Activated CD8-positive, alpha-beta T cell treated with anti-CD3 and anti-CD28 coated beads for 36 hours (primary cell): ENCODE measurements at regions not wholly inside any gene's neighbourhood (a gene's known extent, or its start where the extent isn't known, plus 50 kb on each side); places are given as distances from the start of the nearest gene placed in this dataset.

ENCODE experiments used
- ATAC-seq: fragments of 200-7000 bp; cut with Tn5 transposase; one replicate; pipeline ENCODE4 v1.10.0; 2021; ENCODE audit warnings: mild to moderate bottlenecking, moderate library complexity
- CTCF ChIA-PET: fragments of 350-600 bp; sonication (Branson Sonifier 250); formaldehyde crosslinking; loops from one replicate; lab custom pipeline; 2021; ENCODE audit warnings: antibody characterized with exemption; lab: Charles Lee
- POLR2A ChIA-PET: fragments of 350-600 bp; sonication (Branson Sonifier 250); formaldehyde crosslinking; loops from one replicate; lab custom pipeline; 2021; ENCODE audit warnings: antibody characterized with exemption; lab: Charles Lee
- DNase-seq: peaks from one replicate; pipeline ENCODE4 v3.0.0-alpha.2; 2020
- H3K27ac Mint-ChIP-seq: one replicate; pipeline ENCODE4 v1.8.0; 2021; ENCODE audit warnings: mild to moderate bottlenecking, mixed read lengths
- H3K27me3 Mint-ChIP-seq: one replicate; pipeline ENCODE4 v1.8.0; 2021; ENCODE audit warnings: mixed read lengths
- H3K36me3 Mint-ChIP-seq: one replicate; pipeline ENCODE4 v1.8.0; 2021; ENCODE audit warnings: low read depth, mixed read lengths
- H3K4me1 Mint-ChIP-seq: one replicate; pipeline ENCODE4 v1.8.0; 2021; ENCODE audit warnings: low read depth, mixed read lengths
- H3K4me3 Mint-ChIP-seq: one replicate; pipeline ENCODE4 v1.8.0; 2021; ENCODE audit warnings: mild to moderate bottlenecking, moderate library complexity, mixed read lengths
- H3K9me3 Mint-ChIP-seq: one replicate; pipeline ENCODE4 v1.8.0; 2021; ENCODE audit warnings: mixed read lengths
- intact Hi-C: fragments of 100-400 bp; cut with micrococcal nuclease; formaldehyde crosslinking; loops from one replicate; pipeline ENCODE4 v1.10.0; 2022
- TF ChIP-seq, protein P1 (sequence below): fragments of 200-600 bp; IDR thresholded peaks from one replicate; pipeline ENCODE4 v1.8.0; 2022; ENCODE audit warnings: antibody characterized with exemption, mild to moderate bottlenecking

DNA sequence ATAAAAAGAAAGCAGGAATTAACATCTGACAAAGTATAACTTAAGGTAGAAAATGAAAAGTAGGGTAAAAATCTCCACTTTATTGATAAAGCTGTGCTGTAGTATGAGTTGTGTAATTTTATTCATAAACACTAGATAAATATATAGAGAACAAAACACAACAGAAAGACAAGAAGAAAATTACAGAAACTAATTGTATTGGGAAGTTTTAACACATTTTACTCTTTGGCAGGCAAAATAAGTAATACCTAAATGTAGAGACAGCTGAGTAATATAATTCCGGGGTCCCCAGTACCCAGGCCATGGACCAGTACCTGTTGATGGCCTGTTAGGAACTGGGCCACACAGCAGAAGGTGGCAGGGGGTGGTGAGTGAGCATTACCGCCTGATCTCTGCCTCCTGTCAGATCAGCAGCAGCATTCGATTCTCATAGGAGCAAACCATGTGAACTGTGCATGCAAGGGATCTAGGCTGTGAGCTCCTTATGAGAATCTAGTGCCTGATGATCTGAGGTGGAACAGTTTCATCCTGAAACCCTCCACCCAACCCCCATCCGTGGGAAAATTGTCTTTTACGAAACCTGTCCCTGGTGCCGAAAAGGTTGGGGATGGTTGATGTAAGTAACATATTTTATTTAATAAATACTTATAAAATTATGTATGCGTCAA is 84.4 kb upstream of the ETV6 start:
- DNase-seq = no peak
- Mint-ChIP-seq H3K36me3 (no peaks in the 10 kb centered on the region), H3K27me3 (no peaks in the 10 kb centered on the region), H3K27ac (no peak overlapping the region), H3K4me1 (peaks cover 4% of the 10 kb centered on the region), H3K9me3 (no peaks in the 10 kb centered on the region), H3K4me3 (no peak overlapping the region)
- no peak for ATAC-seq
- TF ChIP-seq, protein P1, sequence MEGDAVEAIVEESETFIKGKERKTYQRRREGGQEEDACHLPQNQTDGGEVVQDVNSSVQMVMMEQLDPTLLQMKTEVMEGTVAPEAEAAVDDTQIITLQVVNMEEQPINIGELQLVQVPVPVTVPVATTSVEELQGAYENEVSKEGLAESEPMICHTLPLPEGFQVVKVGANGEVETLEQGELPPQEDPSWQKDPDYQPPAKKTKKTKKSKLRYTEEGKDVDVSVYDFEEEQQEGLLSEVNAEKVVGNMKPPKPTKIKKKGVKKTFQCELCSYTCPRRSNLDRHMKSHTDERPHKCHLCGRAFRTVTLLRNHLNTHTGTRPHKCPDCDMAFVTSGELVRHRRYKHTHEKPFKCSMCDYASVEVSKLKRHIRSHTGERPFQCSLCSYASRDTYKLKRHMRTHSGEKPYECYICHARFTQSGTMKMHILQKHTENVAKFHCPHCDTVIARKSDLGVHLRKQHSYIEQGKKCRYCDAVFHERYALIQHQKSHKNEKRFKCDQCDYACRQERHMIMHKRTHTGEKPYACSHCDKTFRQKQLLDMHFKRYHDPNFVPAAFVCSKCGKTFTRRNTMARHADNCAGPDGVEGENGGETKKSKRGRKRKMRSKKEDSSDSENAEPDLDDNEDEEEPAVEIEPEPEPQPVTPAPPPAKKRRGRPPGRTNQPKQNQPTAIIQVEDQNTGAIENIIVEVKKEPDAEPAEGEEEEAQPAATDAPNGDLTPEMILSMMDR = no peak
- ChIA-PET POLR2A (interaction anchor here (0.6 to 0.7 kb wide), 2 partner anchors 9 to 262 kb away, joined by 3 read pairs; no protein-coding TSS in a partner anchor), CTCF (interaction anchor here (2.2 kb wide), 1 partner anchor 10 kb away, joined by 9 read pairs; no protein-coding TSS in a partner anchor)
- intact Hi-C loops = no loop called here

DNA sequence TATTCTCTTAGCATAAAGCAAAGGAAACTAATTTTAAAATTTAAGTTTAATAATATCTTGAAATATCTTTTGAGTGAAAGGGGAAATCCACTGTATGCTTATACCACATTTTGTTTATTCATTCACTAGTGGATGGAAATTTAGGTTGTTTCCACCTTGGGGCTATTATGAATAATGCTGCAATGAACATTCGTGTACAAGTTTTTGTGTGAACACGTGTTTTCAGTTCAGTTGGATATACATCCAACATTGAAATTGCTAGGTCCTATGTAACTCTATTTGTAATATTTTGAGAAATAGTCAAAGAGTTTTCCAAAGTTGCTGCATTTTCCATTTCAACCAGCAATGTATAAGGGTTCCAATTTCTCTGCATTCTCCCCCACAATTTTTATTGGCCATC is 83.7 kb upstream of the ETV6 start:
- H3K27me3 Mint-ChIP-seq = no peaks in the 10 kb centered on the region
- peaks cover 4% of the 10 kb centered on the region for H3K4me1 Mint-ChIP-seq
- POLR2A ChIA-PET = interaction anchor here (1.2 kb wide), 1 partner anchor 8 kb away, joined by 3 read pairs; no protein-coding TSS in a partner anchor
- H3K9me3 Mint-ChIP-seq = no peaks in the 10 kb centered on the region
- TF ChIP-seq, protein P1 = no peak
- H3K36me3 Mint-ChIP-seq = no peaks in the 10 kb centered on the region
- no peak for ATAC-seq
- no peak overlapping the region for H3K4me3 Mint-ChIP-seq
- intact Hi-C loops = no loop called here
- DNase-seq = no peak
- CTCF ChIA-PET = no interaction called here
- H3K27ac Mint-ChIP-seq = no peak overlapping the region

DNA sequence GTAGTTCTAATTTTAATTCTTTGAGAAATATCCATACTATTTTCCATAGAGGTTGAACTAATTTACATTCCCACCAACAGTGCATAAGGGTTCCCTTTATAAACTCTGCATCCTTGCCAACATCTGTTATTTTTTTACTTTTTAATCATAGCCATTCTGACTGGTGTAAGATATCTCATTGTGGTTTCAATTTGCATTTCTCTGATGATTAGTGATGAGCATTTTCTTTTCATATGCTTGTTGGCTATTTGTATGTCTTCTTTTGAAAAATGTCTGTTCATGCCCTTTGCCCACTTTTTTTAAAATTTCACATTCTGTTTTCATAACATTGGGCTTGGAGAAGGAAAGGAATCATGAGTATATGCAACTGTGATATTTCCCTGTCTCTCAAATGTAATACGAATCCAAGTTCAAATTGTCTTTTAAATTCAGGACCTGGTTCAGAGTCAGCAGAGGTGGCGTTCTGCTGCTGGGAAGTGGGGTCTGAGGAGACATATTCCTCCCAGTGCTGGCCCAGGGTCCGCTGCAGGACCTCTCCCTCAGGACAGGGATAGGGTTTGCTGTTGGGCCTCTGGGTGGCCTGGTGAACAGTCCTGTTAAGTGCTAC is 81.2 kb upstream of the ETV6 start:
- POLR2A ChIA-PET = interaction anchor here (1.0 kb wide), 1 partner anchor 13 kb away, joined by 3 read pairs; no protein-coding TSS in a partner anchor
- Mint-ChIP-seq H3K4me1 (peaks cover 2% of the 10 kb centered on the region), H3K36me3 (no peaks in the 10 kb centered on the region), H3K4me3 (no peak overlapping the region), H3K9me3 (no peaks in the 10 kb centered on the region), H3K27me3 (no peaks in the 10 kb centered on the region), H3K27ac (no peak overlapping the region)
- CTCF ChIA-PET = no interaction called here
- no peak for DNase-seq
- ATAC-seq = no peak
- TF ChIP-seq, protein P1 = no peak
- intact Hi-C loops = no loop called here

DNA sequence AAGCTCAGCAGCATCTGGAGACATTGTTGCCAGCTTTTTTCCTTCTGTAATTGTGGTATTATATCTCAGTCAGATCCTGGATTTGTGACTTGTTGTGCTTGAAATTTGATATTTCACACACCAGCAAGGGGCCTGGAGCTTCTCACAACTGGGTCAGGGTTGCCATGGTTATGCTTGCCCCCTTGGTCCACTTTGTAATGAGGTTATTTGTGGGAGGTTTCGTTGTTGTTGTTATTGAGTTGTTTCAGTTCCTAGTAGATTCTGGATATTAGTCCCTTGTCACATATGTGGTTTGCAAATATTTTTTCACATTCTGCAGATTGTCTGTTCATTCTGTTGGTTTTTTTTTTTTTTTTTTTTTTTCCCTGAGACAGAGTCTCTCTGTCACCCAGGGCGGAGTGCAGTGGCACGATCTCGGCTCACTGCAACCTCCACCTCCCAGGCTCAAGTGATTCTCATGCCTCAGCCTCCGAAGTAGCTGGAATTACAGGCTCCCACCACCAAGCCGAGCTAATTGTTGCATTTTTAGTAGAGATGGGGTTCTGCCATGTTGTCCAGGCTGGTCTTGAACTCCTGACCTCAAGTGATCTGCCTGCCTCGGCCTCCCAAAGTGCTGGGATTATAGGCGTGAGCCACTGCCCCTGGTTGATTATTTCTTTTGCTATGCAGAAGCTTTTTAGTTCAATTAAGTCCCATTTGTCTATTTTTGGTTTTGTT is 80.6 kb upstream of the ETV6 start:
- no peaks in the 10 kb centered on the region for H3K27me3 Mint-ChIP-seq
- ChIA-PET POLR2A (interaction anchor here (1.0 to 1.2 kb wide), 2 partner anchors 13 to 474 kb away, joined by 3 read pairs; no protein-coding TSS in a partner anchor), CTCF (no interaction called here)
- DNase-seq (no peak), ATAC-seq (no peak)
- H3K9me3 Mint-ChIP-seq = peaks cover under 1% of the 10 kb centered on the region
- H3K27ac Mint-ChIP-seq = no peak overlapping the region
- intact Hi-C loops = no loop called here
- no peaks in the 10 kb centered on the region for H3K36me3 Mint-ChIP-seq
- H3K4me1 Mint-ChIP-seq = peaks cover 2% of the 10 kb centered on the region
- TF ChIP-seq, protein P1 = no peak
- H3K4me3 Mint-ChIP-seq = no peak overlapping the region
